ENCODE measurements at regions not wholly inside any gene's neighbourhood (a gene's known extent, or its start where the extent isn't known, plus 50 kb on each side); places are given as distances from the start of the nearest gene placed in this dataset.
"Not testable (repeated sequence)": the region's sequence is repeated elsewhere in the genome, so short reads cannot be mapped to it uniquely, and the experiment has no call there.

GRCh38 chr9:63450836-63451235 is 1834.2 kb downstream of the FOXD4L5 start:
- DNase-seq (ENCODE audit: low read depth) = not testable (repeated sequence)

GRCh38 chr9:63425123-63425522 is 1859.9 kb downstream of the FOXD4L5 start:
- DNase-seq (ENCODE audit: low read depth) = not testable (repeated sequence)

- not testable (repeated sequence) for DNase-seq (ENCODE audit: low read depth)
Observed at GRCh38 chr9:63390897-63391296, 1894.1 kb downstream of the FOXD4L5 start.

GRCh38 chr9:63385479-63385878 is 1899.5 kb downstream of the FOXD4L5 start:
- not testable (repeated sequence) for DNase-seq (ENCODE audit: low read depth)

- not testable (repeated sequence) for DNase-seq (ENCODE audit: low read depth)
Observed at GRCh38 chr9:63379864-63380263, 1905.1 kb downstream of the FOXD4L5 start.

- DNase-seq (ENCODE audit: low read depth) = not testable (repeated sequence)
Observed at GRCh38 chr9:63354219-63354618, 1930.8 kb downstream of the FOXD4L5 start.

GRCh38 chr9:63347347-63347746 is 1937.7 kb downstream of the FOXD4L5 start:
- not testable (repeated sequence) for DNase-seq (ENCODE audit: low read depth)

- not testable (repeated sequence) for DNase-seq (ENCODE audit: low read depth)
Observed at GRCh38 chr9:63346310-63347048, 1938.5 kb downstream of the FOXD4L5 start.

GRCh38 chr9:63344408-63344807 is 1940.6 kb downstream of the FOXD4L5 start:
- DNase-seq (ENCODE audit: low read depth) = not testable (repeated sequence)

- not testable (repeated sequence) for DNase-seq (ENCODE audit: low read depth)
Observed at GRCh38 chr9:63342528-63342927, 1942.5 kb downstream of the FOXD4L5 start.

GRCh38 chr9:63337899-63338604 is 1947.0 kb downstream of the FOXD4L5 start:
- peak; percentile 12 for DNase-seq (ENCODE audit: low read depth)

- not testable (repeated sequence) for DNase-seq (ENCODE audit: low read depth)
Observed at GRCh38 chr9:63335286-63335685, 1949.7 kb downstream of the FOXD4L5 start.

GRCh38 chr9:63334187-63334586 is 1950.8 kb downstream of the FOXD4L5 start:
- not testable (repeated sequence) for DNase-seq (ENCODE audit: low read depth)

- DNase-seq (ENCODE audit: low read depth) = not testable (repeated sequence)
Observed at GRCh38 chr9:63333083-63333482, 1951.9 kb downstream of the FOXD4L5 start.

GRCh38 chr9:63328313-63328712 is 1956.7 kb downstream of the FOXD4L5 start:
- not testable (repeated sequence) for DNase-seq (ENCODE audit: low read depth)

- DNase-seq (ENCODE audit: low read depth) = not testable (repeated sequence)
Observed at GRCh38 chr9:63327211-63327610, 1957.8 kb downstream of the FOXD4L5 start.

- DNase-seq (ENCODE audit: low read depth) = not testable (repeated sequence)
Observed at GRCh38 chr9:63326665-63327064, 1958.3 kb downstream of the FOXD4L5 start.

- not testable (repeated sequence) for DNase-seq (ENCODE audit: low read depth)
Observed at GRCh38 chr9:63325696-63326095, 1959.3 kb downstream of the FOXD4L5 start.

- not testable (repeated sequence) for DNase-seq (ENCODE audit: low read depth)
Observed at GRCh38 chr9:63318093-63318492, 1966.9 kb downstream of the FOXD4L5 start.

GRCh38 chr9:63315387-63315786 is 1969.6 kb downstream of the FOXD4L5 start:
- not testable (repeated sequence) for DNase-seq (ENCODE audit: low read depth)

GRCh38 chr9:63296848-63297247 is 1988.2 kb downstream of the FOXD4L5 start:
- not testable (repeated sequence) for DNase-seq (ENCODE audit: low read depth)

- not testable (repeated sequence) for DNase-seq (ENCODE audit: low read depth)
Observed at GRCh38 chr9:63296366-63296765, 1988.6 kb downstream of the FOXD4L5 start.

- DNase-seq (ENCODE audit: low read depth) = not testable (repeated sequence)
Observed at GRCh38 chr9:63289971-63290370, 1995.0 kb downstream of the FOXD4L5 start.

Measured in fibroblast of the conjunctiva (primary cell).